PFSK-1 (cell line): ENCODE measurements at regions not wholly inside any gene's neighbourhood (a gene's known extent, or its start where the extent isn't known, plus 50 kb on each side); places are given as distances from the start of the nearest gene placed in this dataset.

Experiments
- FOXP2 ChIP-seq: optimal IDR thresholded peaks from 2 replicates; pipeline ENCODE3; 2011; ENCODE audit warnings: borderline replicate concordance, control low read depth, inconsistent platforms; ENCODE audit not compliant: insufficient read depth; ENCODE audit errors: extremely low read length, extremely low read depth
- POLR2AphosphoS5 ChIP-seq: IDR thresholded peaks from 2 replicates; pipeline ENCODE4 v1.6.1; 2012; ENCODE audit warnings: low read depth, mild to moderate bottlenecking, control low read depth, low read length, moderate library complexity
- SIN3A ChIP-seq: IDR thresholded peaks from 2 replicates; pipeline ENCODE4 v1.6.1; 2012; ENCODE audit warnings: mild to moderate bottlenecking, low read length, moderate library complexity, borderline replicate concordance; ENCODE audit not compliant: insufficient read depth
- TAF1 ChIP-seq: IDR thresholded peaks from 2 replicates; pipeline ENCODE4 v1.6.1; 2012; ENCODE audit warnings: low read length, control low read depth, borderline replicate concordance; ENCODE audit not compliant: insufficient read depth
- TF ChIP-seq, protein P1 (sequence below), 2 experiments: IDR thresholded peaks; 2 replicates each; pipeline versions ENCODE4 v1.6.1 to v1.8.0; 2011 to 2012; ENCODE audit warnings: low read depth in 2 of 2, low read length in 2 of 2, control low read depth in 1 of 2, inconsistent platforms in 1 of 2, mild to moderate bottlenecking in 1 of 2, moderate library complexity in 1 of 2; ENCODE audit not compliant: insufficient read depth in 1 of 2

DNA sequence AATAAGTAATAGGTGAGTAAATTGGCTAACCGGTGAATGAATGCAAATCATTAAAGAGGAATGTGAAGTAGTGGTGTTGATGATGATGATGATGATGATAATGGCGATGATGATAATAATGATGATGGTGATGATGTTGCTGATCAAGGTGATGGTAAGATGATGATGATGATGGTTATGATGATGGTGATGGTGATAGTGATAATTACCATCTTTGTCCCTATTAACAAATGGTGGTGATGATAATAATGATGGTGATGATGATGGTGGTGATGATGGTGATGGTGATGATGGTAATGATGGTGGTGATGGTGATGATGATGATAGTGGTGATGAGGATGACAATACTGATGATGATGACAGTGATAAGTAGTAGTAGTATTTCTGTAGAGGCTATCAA is 452.6 kb downstream of the ZNF536 start:
- no peak for TF ChIP-seq SIN3A

GRCh38 chr19:30817965-30818567 is 445.9 kb downstream of the ZNF536 start:
- TF ChIP-seq, protein P1, sequence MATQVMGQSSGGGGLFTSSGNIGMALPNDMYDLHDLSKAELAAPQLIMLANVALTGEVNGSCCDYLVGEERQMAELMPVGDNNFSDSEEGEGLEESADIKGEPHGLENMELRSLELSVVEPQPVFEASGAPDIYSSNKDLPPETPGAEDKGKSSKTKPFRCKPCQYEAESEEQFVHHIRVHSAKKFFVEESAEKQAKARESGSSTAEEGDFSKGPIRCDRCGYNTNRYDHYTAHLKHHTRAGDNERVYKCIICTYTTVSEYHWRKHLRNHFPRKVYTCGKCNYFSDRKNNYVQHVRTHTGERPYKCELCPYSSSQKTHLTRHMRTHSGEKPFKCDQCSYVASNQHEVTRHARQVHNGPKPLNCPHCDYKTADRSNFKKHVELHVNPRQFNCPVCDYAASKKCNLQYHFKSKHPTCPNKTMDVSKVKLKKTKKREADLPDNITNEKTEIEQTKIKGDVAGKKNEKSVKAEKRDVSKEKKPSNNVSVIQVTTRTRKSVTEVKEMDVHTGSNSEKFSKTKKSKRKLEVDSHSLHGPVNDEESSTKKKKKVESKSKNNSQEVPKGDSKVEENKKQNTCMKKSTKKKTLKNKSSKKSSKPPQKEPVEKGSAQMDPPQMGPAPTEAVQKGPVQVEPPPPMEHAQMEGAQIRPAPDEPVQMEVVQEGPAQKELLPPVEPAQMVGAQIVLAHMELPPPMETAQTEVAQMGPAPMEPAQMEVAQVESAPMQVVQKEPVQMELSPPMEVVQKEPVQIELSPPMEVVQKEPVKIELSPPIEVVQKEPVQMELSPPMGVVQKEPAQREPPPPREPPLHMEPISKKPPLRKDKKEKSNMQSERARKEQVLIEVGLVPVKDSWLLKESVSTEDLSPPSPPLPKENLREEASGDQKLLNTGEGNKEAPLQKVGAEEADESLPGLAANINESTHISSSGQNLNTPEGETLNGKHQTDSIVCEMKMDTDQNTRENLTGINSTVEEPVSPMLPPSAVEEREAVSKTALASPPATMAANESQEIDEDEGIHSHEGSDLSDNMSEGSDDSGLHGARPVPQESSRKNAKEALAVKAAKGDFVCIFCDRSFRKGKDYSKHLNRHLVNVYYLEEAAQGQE (IDR thresholded peaks at IDR 0.05; ENCODE audit: insufficient read depth in 1 of 2, low read depth in 2 of 2, low read length in 2 of 2): no peak
- TF ChIP-seq FOXP2: no peak
- TF ChIP-seq SIN3A: no peak
- no peak for TF ChIP-seq POLR2AphosphoS5
- no peak for TF ChIP-seq TAF1

DNA sequence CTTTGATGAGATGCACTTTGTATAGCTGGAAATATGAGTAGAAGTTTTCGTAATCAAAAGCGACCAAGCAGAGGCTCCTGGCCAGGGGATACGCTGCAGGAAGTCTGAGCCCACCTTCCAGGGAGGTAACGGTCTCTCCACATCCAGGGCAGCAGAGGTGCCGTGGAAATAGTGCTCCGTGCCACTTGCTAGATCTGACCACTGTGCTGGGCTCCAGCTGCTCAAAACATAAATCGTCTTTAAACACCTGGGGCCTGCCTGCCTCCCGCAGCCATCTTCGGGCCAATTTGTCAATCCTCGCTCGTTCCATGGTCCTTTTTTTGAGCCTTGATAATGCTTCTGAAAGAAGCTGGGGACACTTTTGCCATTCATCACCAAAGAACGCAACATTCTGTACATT is 445.0 kb downstream of the ZNF536 start:
- TF ChIP-seq FOXP2: no peak
- TF ChIP-seq SIN3A: no peak
- TF ChIP-seq POLR2AphosphoS5: no peak
- no peak for TF ChIP-seq TAF1
- TF ChIP-seq, protein P1 (IDR thresholded peaks at IDR 0.05; ENCODE audit: insufficient read depth in 1 of 2, low read depth in 2 of 2, low read length in 2 of 2): no peak

GRCh38 chr19:30815889-30816580 is 443.9 kb downstream of the ZNF536 start:
- TF ChIP-seq FOXP2 (no peak), SIN3A (no peak), POLR2AphosphoS5 (no peak)

- TF ChIP-seq, protein P1 (IDR thresholded peaks at IDR 0.05; ENCODE audit: insufficient read depth in 1 of 2, low read depth in 2 of 2, low read length in 2 of 2): no peak
- TF ChIP-seq FOXP2 (no peak), SIN3A (no peak), POLR2AphosphoS5 (no peak), TAF1 (no peak)
Measured at GRCh38 chr19:30812099-30812678, 440.0 kb downstream of the ZNF536 start.

GRCh38 chr19:30811397-30812098 is 439.4 kb downstream of the ZNF536 start:
- no peak for TF ChIP-seq SIN3A
- TF ChIP-seq, protein P1 (IDR thresholded peaks at IDR 0.05; ENCODE audit: insufficient read depth in 1 of 2, low read depth in 2 of 2, low read length in 2 of 2): no peak
- TF ChIP-seq POLR2AphosphoS5: no peak
- no peak for TF ChIP-seq FOXP2
- TF ChIP-seq TAF1: no peak
